NCI-H510A (cell line): ENCODE measurements at regions not wholly inside any gene's neighbourhood (a gene's known extent, or its start where the extent isn't known, plus 50 kb on each side); places are given as distances from the start of the nearest gene placed in this dataset.

ENCODE experiments used
- DNase-seq: peaks from one replicate; lab custom pipeline; 2025; lab: John Stamatoyannopoulos, UW

DNA sequence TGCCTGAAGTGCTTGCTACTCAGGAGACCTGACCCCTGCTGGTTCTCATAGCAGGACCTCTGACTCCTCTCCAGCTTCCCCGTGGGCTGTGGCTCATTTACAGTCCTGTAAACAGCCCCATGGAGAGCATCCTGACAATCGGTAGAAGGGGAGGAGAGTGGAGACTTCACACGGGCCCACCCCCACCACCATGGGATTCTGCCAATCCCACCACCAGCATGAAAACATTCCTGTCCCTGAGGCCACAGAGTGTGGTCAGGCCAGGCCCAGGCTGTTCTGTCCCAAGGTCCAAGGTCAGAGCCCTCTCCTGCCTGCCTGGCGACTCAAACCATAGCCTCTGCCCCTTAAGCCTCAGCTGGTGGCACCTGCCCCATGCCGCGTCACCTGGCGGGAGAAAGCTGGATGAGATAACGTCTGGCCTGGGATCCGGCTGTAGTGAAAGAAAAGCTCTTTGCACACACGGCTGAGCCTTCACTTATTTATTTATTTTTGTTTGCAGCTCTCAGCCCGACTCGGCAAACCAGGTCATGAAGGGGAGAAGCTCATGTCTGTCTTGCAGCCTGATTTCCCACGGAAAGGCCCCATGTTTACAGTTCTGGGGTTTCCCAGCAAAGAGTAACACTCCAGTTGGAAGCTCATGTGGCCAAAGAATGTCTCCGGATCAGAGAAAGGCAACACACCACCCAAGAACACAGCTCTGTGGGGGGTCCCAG lies 293.6 kb upstream of the ZMIZ1 start:
- DNase-seq, result peak; percentile 42

GRCh38 chr10:78775891-78776290 lies 292.9 kb upstream of the ZMIZ1 start:
- no peak for DNase-seq

DNA sequence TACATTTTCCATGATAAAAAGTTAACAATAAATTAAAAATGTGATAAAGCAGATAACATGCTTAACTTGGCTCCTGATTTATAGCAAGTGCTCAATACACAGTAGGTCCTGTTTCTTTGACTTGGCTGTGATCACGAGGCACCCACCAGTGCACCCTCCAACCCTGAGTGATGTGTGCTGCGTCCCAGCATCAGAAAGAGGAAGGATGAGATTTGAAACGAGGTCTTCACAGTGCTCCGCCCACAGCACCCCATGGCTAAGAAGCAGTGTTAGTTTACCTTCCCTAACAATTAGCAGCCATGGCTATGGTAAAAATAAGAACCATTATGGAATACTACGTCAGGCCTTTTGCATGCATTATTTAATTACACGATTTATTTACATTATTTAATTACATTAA lies 292.0 kb upstream of the ZMIZ1 start:
- no peak for DNase-seq

- DNase-seq, result no peak
These were observed 291.3 kb upstream of the ZMIZ1 start for GRCh38 chr10:78777466-78777865.

DNA sequence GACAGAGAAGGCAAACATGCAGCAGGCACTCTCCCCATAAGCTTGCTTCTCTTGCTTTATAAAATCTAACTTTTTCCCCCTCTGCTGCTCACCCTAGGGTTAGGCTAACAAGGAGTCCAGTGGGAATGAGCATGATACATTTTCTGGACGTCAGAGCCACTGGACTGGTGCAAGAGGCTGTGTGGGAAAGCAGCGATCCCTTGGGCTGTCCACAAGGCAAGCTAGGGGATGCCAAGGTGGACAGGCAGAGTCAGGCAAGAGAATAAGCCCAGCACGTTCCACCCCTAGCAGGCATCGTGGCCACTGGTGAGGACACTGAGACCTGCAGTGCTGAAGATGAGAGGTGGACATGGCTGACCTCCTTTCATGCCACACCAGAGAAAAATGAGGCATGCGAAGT lies 290.9 kb upstream of the ZMIZ1 start:
- no peak for DNase-seq

GRCh38 chr10:78778444-78779338 lies 290.1 kb upstream of the ZMIZ1 start:
- DNase-seq, result no peak

DNA sequence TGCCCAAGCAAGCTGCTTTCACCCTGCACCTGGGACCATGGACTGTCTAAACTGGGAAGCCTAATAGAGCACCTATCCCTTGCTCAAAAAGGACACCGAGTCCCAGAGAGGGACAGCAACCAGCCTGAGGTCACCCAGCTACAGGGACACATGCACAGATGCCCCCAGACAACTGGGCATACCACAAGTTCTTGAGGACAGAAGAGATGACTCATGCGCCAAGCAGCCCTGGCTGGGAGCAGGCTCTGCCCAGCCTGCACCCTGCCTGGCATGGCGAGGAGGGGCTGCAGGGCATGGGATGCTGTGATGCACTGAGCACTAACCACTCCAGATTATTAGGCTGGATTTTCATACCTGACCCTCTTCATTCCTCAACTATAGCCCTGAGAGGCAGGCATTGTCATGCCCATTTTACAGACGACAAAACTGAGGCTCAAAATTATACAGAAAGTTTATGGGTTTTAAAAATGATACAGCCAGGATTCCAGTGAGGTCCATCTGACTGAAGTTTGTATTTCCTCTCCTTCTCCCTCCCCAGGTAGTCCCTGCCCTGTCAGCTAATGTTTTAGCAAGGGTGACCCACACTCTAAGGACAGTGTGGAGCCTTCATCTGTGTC lies 289.3 kb upstream of the ZMIZ1 start:
- no peak for DNase-seq

GRCh38 chr10:78780551-78780961 lies 288.2 kb upstream of the ZMIZ1 start:
- DNase-seq, result no peak

GRCh38 chr10:78781251-78781913 lies 287.4 kb upstream of the ZMIZ1 start:
- DNase-seq, result no peak

GRCh38 chr10:78781991-78782390 lies 286.8 kb upstream of the ZMIZ1 start:
- no peak for DNase-seq

DNA sequence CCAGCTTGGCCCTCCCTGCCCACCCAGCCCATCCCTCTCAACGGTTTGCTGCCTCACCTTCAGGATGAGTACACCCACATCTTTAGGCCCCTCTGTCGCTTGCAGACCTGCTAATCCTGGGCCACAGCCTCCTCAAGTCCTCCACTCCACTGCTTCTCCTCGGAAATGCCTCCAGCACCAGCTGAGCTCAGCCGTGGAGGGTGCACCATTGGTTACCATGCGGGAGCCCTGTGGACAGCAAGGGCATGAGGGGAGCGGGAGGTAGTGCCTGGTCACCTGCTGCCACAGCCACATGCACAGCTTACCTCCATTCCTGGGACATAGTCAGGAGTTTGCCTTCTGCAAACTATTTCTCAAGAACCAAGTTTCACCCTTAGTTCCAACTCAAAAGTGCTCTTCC lies 286.3 kb upstream of the ZMIZ1 start:
- DNase-seq, result no peak

GRCh38 chr10:78783753-78784152 lies 285.0 kb upstream of the ZMIZ1 start:
- DNase-seq, result no peak

DNA sequence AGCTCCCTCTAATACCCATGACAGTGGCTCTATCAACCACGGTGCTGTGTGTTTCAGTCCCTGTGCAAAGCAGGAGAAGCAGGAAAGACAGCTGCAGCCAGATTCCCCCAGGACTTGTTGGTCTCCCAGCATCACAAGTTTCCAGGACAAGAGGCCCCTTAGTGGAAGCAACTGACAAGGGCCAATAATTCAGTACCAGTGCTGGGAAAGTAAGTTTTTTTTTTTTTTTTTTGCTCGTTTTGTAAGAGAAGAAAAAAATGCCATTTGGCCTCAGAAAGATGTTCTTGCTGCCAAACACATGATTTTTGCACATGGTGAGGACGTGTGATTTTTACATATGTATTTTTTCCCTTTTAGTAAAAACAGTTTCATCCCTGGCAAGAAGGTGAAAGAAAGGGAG lies 284.2 kb upstream of the ZMIZ1 start:
- no peak for DNase-seq

DNA sequence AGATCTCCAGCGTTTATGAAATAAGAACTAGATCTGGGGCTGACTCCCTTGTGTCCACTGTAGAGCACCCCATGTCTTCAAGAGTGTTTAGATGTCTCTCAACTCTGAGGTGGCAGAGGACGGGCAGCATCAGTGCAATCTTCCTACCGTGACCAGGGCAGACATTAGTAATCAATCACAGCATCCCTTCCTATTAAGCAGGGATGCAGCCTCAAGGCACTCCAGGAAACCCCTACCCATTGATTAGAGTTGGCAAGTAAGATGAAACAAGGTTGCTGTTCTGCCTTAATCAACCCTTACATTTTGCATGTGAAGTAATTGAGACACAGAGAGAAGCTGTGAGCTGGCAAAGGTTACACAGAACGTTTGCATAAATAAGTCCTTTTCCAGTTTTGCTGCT lies 283.7 kb upstream of the ZMIZ1 start:
- no peak for DNase-seq

DNA sequence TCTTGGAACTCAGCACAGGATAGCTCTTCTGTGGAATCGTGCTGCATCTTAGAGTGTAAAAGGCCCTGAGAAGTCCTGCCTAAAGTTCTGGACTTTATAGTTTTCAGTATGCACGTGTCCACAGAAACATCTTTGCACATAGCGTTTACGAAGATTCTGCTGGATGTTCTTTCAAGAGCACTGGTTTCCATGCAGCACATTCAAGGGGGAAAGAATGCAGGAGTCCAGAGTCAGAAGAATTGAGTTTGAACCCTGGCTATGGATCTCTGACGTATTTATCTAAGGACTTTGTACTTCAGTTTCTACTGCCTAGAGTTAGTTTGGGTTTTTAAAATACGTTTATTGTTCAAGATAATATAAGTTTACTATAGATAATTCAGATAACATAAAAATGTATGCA lies 282.8 kb upstream of the ZMIZ1 start:
- no peak for DNase-seq

GRCh38 chr10:78787125-78787524 lies 281.6 kb upstream of the ZMIZ1 start:
- no peak for DNase-seq

DNA sequence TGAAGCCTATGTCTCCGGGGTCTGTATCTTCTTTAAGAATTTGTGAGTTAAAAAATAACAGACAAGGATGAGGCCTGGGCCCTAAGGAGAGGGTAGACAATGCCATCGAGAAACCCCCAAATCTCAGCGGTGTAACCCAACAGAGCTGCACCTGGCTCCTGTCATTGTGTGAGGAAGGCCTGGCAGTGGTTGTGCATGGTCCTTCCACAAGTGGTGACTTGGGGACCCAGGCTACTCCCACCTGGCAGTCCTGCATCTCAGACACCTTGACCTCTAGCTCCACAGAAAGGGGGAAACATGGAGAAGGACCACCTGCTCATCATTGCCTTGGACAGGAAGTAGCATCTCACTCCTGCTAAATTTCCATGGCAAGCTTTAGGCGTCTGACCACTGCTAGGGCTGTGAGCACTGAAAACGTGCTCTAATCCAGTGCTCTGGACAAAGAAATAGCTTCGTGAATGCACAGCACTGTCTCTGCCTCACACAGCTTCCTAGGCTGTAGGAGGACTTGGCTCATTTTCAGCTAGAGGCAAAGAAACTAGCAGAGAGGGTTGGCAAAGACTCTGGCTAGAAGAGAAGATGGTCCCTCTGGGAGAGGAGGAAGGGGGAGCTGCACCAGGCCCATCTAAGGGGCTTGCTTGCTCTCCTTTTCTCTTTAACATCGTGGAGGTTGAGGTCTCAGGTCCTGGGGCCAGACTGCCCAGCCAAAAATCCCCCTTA lies 273.9 kb upstream of the ZMIZ1 start:
- DNase-seq, result no peak

GRCh38 chr10:78798976-78799730 lies 269.6 kb upstream of the ZMIZ1 start:
- DNase-seq, result no peak

DNA sequence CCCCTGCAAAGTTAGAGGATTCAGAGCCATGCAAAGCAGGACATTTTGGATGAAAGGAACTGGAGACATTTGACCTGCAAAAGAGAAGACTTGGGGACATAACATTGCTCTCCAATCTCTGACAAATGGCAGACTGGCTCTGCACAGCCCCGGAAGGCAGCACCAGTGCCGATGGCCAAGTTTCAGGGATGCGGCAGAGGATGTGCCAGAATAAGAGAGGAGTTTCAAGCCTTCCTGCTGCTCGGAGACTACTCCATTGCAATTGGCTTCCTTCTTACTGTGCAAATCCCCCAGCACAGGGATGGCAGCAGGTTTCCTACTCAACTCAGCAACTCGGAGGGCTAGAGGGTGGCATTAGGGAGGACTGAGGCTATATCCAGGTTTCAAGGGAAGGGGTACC lies 268.8 kb upstream of the ZMIZ1 start:
- no peak for DNase-seq

- DNase-seq, result no peak
These were observed 268.0 kb upstream of the ZMIZ1 start for GRCh38 chr10:78800535-78801320.
